ENCODE measurements at regions not wholly inside any gene's neighbourhood (a gene's known extent, or its start where the extent isn't known, plus 50 kb on each side); places are given as distances from the start of the nearest gene placed in this dataset.

GRCh38 chr12:67370979-67371378, 101.8 kb downstream of the CAND1 start:
- no peak for DNase-seq

GRCh38 chr12:67377021-67377420, 107.9 kb downstream of the CAND1 start:
- DNase-seq: no peak

- DNase-seq: no peak
Observed at GRCh38 chr12:67377541-67377940, 108.4 kb downstream of the CAND1 start.

- no peak for DNase-seq
Observed at GRCh38 chr12:67382241-67382871, 113.2 kb downstream of the CAND1 start.

GRCh38 chr12:67386869-67387565, 117.9 kb downstream of the CAND1 start:
- DNase-seq: no peak

GRCh38 chr12:67388331-67389138, 119.4 kb downstream of the CAND1 start:
- DNase-seq: no peak

- no peak for DNase-seq
Observed at GRCh38 chr12:67390273-67390672, 121.1 kb downstream of the CAND1 start.

GRCh38 chr12:67391034-67391433, 121.9 kb downstream of the CAND1 start:
- no peak for DNase-seq

- DNase-seq: no peak
Observed at GRCh38 chr12:67391656-67392055, 122.5 kb downstream of the CAND1 start.

- DNase-seq: peak; percentile 76
Observed at GRCh38 chr12:67394550-67394949, 125.4 kb downstream of the CAND1 start.

- DNase-seq: no peak
Observed at GRCh38 chr12:67400742-67401141, 131.6 kb downstream of the CAND1 start.

GRCh38 chr12:67410246-67410645, 141.1 kb downstream of the CAND1 start:
- DNase-seq: no peak

GRCh38 chr12:67410667-67411067, 141.5 kb downstream of the CAND1 start:
- DNase-seq: no peak

GRCh38 chr12:67411562-67411961, 142.4 kb downstream of the CAND1 start:
- no peak for DNase-seq

GRCh38 chr12:67413577-67413976, 144.4 kb downstream of the CAND1 start:
- DNase-seq: no peak

GRCh38 chr12:67414011-67414715, 145.0 kb downstream of the CAND1 start:
- DNase-seq: no peak

- DNase-seq: no peak
Observed at GRCh38 chr12:67415473-67415872, 146.3 kb downstream of the CAND1 start.

GRCh38 chr12:67419810-67420209, 150.7 kb downstream of the CAND1 start:
- no peak for DNase-seq

- no peak for DNase-seq
Observed at GRCh38 chr12:67420506-67420905, 151.3 kb downstream of the CAND1 start.

GRCh38 chr12:67422081-67422480, 152.9 kb downstream of the CAND1 start:
- DNase-seq: no peak

- no peak for DNase-seq
Observed at GRCh38 chr12:67424784-67425183, 155.6 kb downstream of the CAND1 start.

- DNase-seq: no peak
Observed at GRCh38 chr12:67425394-67425793, 156.2 kb downstream of the CAND1 start.

GRCh38 chr12:67426067-67426466, 156.9 kb downstream of the CAND1 start:
- DNase-seq: no peak
